PC-9 (cell line): ENCODE measurements at regions not wholly inside any gene's neighbourhood (a gene's known extent, or its start where the extent isn't known, plus 50 kb on each side); places are given as distances from the start of the nearest gene placed in this dataset.
A peak's percentile ranks its signal among the peaks of the same experiment; 100 is the strongest.

Experiments
- BruUV-seq: library from RNA; stranded (reverse); fragments of 400-500 nt; replicated peaks from 2 replicates; lab custom pipeline; 2021; lab: Mats Ljungman, UMichigan
- CTCF ChIA-PET: fragments of 300-600 bp; sonication (Branson Sonifier 250); formaldehyde crosslinking; loops from one replicate; lab custom pipeline; 2022; ENCODE audit warnings: antibody characterized with exemption; lab: Charles Lee
- POLR2A ChIA-PET: fragments of 300-600 bp; sonication (Branson Sonifier 250); formaldehyde crosslinking; loops from one replicate; lab custom pipeline; 2022; ENCODE audit warnings: antibody characterized with exemption; ENCODE audit not compliant: unreplicated experiment; lab: Charles Lee
- DNase-seq, 2 experiments: peaks; one replicate each; pipeline versions ENCODE4 v3.0.0 to v3.0.0-alpha.2; 2015 to 2022; ENCODE audit warnings: mixed read lengths in 1 of 2
- H2AFZ ChIP-seq: fragments of 200-600 bp; sonication (generic); 2 replicates; pipeline ENCODE4 v1.8.1; 2017; ENCODE audit warnings: antibody characterized with exemption
- H3F3A ChIP-seq: fragments of 200-600 bp; sonication (generic); 2 replicates; pipeline ENCODE4 v1.8.1; 2017; ENCODE audit warnings: antibody characterized with exemption, mild to moderate bottlenecking, low read depth; ENCODE audit not compliant: insufficient read depth
- H3K27ac ChIP-seq: fragments of 200-600 bp; sonication (generic); 2 replicates; pipeline ENCODE4 v1.6.1; 2016; ENCODE audit warnings: mixed run types
- H3K27me3 ChIP-seq: fragments of 200-600 bp; sonication (generic); 2 replicates; pipeline ENCODE4 v1.6.1; 2016; ENCODE audit warnings: low read depth, mixed run types; ENCODE audit not compliant: insufficient read depth
- H3K36me3 ChIP-seq: fragments of 200-600 bp; sonication (generic); 2 replicates; pipeline ENCODE4 v1.6.1; 2016; ENCODE audit warnings: low read depth, mixed run types
- H3K4me1 ChIP-seq: fragments of 200-600 bp; sonication (generic); replicated peaks from 2 replicates; pipeline ENCODE4 v1.6.1; 2016; ENCODE audit warnings: mixed run types; ENCODE audit not compliant: insufficient read depth
- H3K4me2 ChIP-seq: fragments of 200-600 bp; sonication (generic); 2 replicates; pipeline ENCODE4 v1.6.1; 2017; ENCODE audit warnings: mixed run types
- H3K4me3 ChIP-seq: fragments of 200-600 bp; sonication (generic); 2 replicates; pipeline ENCODE4 v1.6.1; 2016; ENCODE audit warnings: mixed run types
- H3K79me2 ChIP-seq: fragments of 200-600 bp; sonication (generic); 2 replicates; pipeline ENCODE4 v1.6.1; 2017; ENCODE audit warnings: low read depth, mixed run types
- H3K9me2 ChIP-seq: fragments of 200-600 bp; sonication (generic); 2 replicates; pipeline ENCODE4 v1.8.1; 2017; ENCODE audit warnings: mild to moderate bottlenecking; ENCODE audit not compliant: insufficient read depth
- H3K9me3 ChIP-seq: fragments of 200-600 bp; sonication (generic); 2 replicates; pipeline ENCODE4 v1.8.1; 2016; ENCODE audit warnings: low read depth; ENCODE audit not compliant: insufficient read depth
- H4K20me1 ChIP-seq: fragments of 200-600 bp; sonication (generic); 2 replicates; pipeline ENCODE4 v1.8.1; 2017; ENCODE audit not compliant: insufficient read depth
- CTCF ChIP-seq: fragments of 200-600 bp; sonication (generic); conservative IDR thresholded peaks from 2 replicates; pipeline ENCODE4 v1.6.1; 2017; ENCODE audit warnings: mixed run types, antibody characterized with exemption, mild to moderate bottlenecking, moderate library complexity
- EZH2 ChIP-seq: fragments of 200-600 bp; sonication (generic); IDR thresholded peaks from 2 replicates; pipeline ENCODE4 v1.8.0; 2017; ENCODE audit warnings: antibody characterized with exemption, low read depth
- intact Hi-C: fragments of 100-400 bp; cut with micrococcal nuclease; formaldehyde crosslinking; loops from one replicate; pipeline ENCODE4 v1.10.0; 2022; ENCODE audit not compliant: unreplicated experiment

- no peak for DNase-seq
- Histone ChIP-seq H3K4me3 (no peak overlapping the region), H3F3A (no peaks in the 10 kb centered on the region), H2AFZ (no peak overlapping the region), H3K36me3 (no peaks in the 10 kb centered on the region), H3K27ac (no peak overlapping the region), H3K9me2 (no peaks in the 10 kb centered on the region), H3K4me1 (peaks cover 18% of the 10 kb centered on the region), H3K27me3 (no peaks in the 10 kb centered on the region), H3K79me2 (no peaks in the 10 kb centered on the region), H4K20me1 (no peaks in the 10 kb centered on the region), H3K4me2 (no peak overlapping the region), H3K9me3 (peaks cover 4% of the 10 kb centered on the region; the same call in 1 of the 2 replicates)
- ChIA-PET CTCF (no interaction called here), POLR2A (no interaction called here)
- BruUV-seq: no TSS peak
- intact Hi-C loops: no loop called here
- TF ChIP-seq CTCF: no peak
- no peak for TF ChIP-seq EZH2
Observed at GRCh38 chr12:89775986-89776365, 67.3 kb upstream of the ATP2B1 start.

DNA sequence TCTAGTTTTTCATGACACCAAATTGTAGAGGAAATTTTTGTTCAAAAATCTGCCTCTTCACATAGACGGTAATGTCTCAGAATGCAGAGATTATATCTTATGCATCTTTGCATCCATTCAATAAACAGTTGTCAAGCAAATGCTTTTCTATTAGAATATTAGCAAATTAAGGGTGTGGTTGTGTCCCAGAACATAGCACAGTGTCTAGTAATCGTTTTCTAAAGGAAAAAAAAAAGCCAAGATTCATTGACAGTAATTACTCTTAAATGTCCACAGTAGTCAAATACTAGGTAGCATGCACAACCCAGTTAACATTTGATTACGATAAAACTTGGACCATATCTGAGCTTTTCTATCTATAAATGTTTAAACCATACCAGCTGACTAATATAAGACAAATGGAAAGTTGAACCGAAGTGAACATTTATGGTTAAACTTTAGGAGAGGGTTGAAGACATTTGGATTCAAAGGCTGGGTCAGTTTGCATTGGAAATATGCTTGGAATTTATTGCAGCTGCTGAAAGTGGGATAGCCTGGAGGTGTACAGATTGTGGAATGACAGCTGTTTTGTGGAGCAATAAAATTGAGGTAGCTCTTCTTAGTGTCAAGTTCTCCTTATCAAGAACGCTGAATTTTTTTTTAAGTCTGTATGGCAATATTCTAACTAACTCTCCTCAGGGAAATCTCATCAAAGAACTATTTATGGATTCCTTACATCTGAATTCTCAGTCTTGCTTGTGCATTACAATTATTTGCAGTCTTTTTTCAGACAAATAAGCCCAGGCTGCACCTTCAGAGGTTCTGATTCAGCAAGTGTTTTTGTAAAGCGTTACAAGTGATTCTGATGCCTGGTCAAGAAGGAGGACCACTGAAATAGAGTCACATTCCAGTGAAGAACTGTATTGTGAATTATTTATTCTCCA lies 66.7 kb upstream of the ATP2B1 start:
- intact Hi-C loops: no loop called here
- Histone ChIP-seq H3K9me2 (no peaks in the 10 kb centered on the region), H3F3A (peaks cover under 1% of the 10 kb centered on the region; the same call in 1 of the 2 replicates), H3K79me2 (no peaks in the 10 kb centered on the region), H3K4me1 (peaks cover 24% of the 10 kb centered on the region), H3K36me3 (no peaks in the 10 kb centered on the region), H3K9me3 (peaks cover 4% of the 10 kb centered on the region; the same call in 1 of the 2 replicates), H3K4me3 (no peak overlapping the region), H3K4me2 (peak overlapping the region; percentile 18; the same call in 1 of the 2 replicates), H4K20me1 (no peaks in the 10 kb centered on the region), H2AFZ (no peak overlapping the region), H3K27me3 (no peaks in the 10 kb centered on the region), H3K27ac (no peak overlapping the region)
- no TSS peak for BruUV-seq
- POLR2A ChIA-PET: no interaction called here
- CTCF ChIA-PET: no interaction called here
- TF ChIP-seq EZH2: no peak
- no peak for TF ChIP-seq CTCF
- DNase-seq: peak in 1 of 2 experiments; percentile 60

- POLR2A ChIA-PET: no interaction called here
Observed at GRCh38 chr12:89774645-89775044, 66.0 kb upstream of the ATP2B1 start.

More at GRCh38 chr12:89774645-89775044, 66.0 kb upstream of the ATP2B1 start:
- no peak overlapping the region for H2AFZ ChIP-seq
- CTCF ChIA-PET: no interaction called here
- TF ChIP-seq EZH2: no peak
- TF ChIP-seq CTCF: no peak
- no peaks in the 10 kb centered on the region for H3K79me2 ChIP-seq
- peaks cover 4% of the 10 kb centered on the region; the same call in 1 of the 2 replicates for H3K9me3 ChIP-seq
- H3F3A ChIP-seq: peaks cover 7% of the 10 kb centered on the region
- no peak for DNase-seq
- H3K27ac ChIP-seq: no peak overlapping the region
- no peaks in the 10 kb centered on the region for H4K20me1 ChIP-seq
- no peak overlapping the region for H3K4me3 ChIP-seq
- intact Hi-C loops: no loop called here
- peaks cover 31% of the 10 kb centered on the region for H3K4me1 ChIP-seq
- no peaks in the 10 kb centered on the region for H3K36me3 ChIP-seq
- H3K27me3 ChIP-seq: no peaks in the 10 kb centered on the region
- no TSS peak for BruUV-seq
- H3K9me2 ChIP-seq: no peaks in the 10 kb centered on the region
- no peak overlapping the region for H3K4me2 ChIP-seq
